Subcutaneous abdominal adipose tissue (tissue), 5 donors: ENCODE measurements at regions not wholly inside any gene's neighbourhood (a gene's known extent, or its start where the extent isn't known, plus 50 kb on each side); places are given as distances from the start of the nearest gene placed in this dataset.
"Not testable (repeated sequence)": the region's sequence is repeated elsewhere in the genome, so short reads cannot be mapped to it uniquely, and the experiment has no call there.

ENCODE experiments used
- H3K27ac ChIP-seq: one replicate; pipeline ENCODE4 v1.7.0; 2013; ENCODE audit warnings: low read depth, mild to moderate bottlenecking, inconsistent platforms, low read length, moderate library complexity
- H3K27me3 ChIP-seq, 5 donors: one replicate each; pipeline ENCODE4 v1.7.0; 2013; ENCODE audit warnings: low read length in 5 of 5, inconsistent platforms in 1 of 5; ENCODE audit not compliant: control insufficient read depth in 5 of 5, insufficient read depth in 4 of 5
- H3K36me3 ChIP-seq, 5 donors: one replicate each; pipeline ENCODE4 v1.7.0; 2013; ENCODE audit warnings: low read length in 5 of 5; ENCODE audit not compliant: control insufficient read depth in 5 of 5, insufficient read depth in 5 of 5
- H3K4me1 ChIP-seq, 5 donors: one replicate each; pipeline ENCODE4 v1.7.0; 2013; ENCODE audit warnings: low read length in 5 of 5, mild to moderate bottlenecking in 3 of 5, moderate library complexity in 1 of 5; ENCODE audit not compliant: control insufficient read depth in 5 of 5, insufficient read depth in 5 of 5
- H3K4me3 ChIP-seq, 5 donors: one replicate each; pipeline ENCODE4 v1.7.0; 2013; ENCODE audit warnings: low read length in 5 of 5, low read depth in 1 of 5
- H3K9ac ChIP-seq, 5 donors: one replicate each; pipeline ENCODE4 v1.7.0; 2013; ENCODE audit warnings: low read length in 5 of 5, mild to moderate bottlenecking in 4 of 5, moderate library complexity in 3 of 5
- H3K9me3 ChIP-seq, 5 donors: one replicate each; pipeline ENCODE4 v1.7.0; 2013; ENCODE audit warnings: low read length in 5 of 5; ENCODE audit not compliant: control insufficient read depth in 5 of 5
- donor health status: healthy.
- donor health status: healthy.
- donor health status: healthy.
- donor health status: healthy.
- donor health status: healthy.

DNA sequence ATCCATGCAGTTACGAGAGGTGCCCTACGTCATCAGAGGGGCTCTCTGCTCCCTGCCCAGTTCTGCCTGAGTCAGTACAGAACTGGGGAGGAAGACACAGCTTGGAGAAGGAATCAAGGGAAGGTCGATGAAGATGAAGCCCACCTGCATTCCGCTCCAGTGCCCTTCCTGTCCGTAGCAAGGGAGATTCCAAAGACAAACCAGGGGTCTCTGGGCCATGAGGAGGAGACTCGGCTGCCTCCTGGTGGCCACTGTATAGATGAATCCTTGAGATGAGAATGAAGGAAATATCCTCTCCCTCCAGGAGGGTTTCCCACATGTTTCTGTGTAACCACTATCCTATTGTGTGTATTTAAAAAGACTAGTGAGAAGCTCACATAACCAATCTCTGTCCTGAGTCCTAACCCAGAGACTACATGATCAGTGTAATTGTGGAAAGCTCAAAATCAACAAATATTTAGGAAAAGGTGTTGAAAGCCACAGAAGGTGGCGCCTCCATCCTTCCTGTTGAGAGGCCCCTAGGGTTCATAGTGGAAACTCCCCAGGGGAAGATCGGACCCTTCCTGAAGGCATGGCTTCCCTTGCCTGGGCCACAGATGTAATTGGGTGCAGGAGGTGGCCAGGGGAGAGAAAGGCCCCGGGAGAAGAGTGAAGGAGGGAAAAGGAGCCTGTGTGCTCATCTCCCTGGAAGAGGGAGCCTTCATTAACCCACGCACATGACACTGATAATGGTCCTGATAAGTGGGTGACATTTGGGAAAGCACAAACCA, 67.0 kb upstream of the LYZL2 start:
- H3K27ac ChIP-seq, H3K36me3 ChIP-seq, H3K9ac ChIP-seq, H3K4me3 ChIP-seq, H3K9me3 ChIP-seq, H3K27me3 ChIP-seq: not testable (repeated sequence)
- H3K4me1 ChIP-seq: peaks cover 0 to 10% (median 0%) of the 10 kb centered on the region in 5 donors

DNA sequence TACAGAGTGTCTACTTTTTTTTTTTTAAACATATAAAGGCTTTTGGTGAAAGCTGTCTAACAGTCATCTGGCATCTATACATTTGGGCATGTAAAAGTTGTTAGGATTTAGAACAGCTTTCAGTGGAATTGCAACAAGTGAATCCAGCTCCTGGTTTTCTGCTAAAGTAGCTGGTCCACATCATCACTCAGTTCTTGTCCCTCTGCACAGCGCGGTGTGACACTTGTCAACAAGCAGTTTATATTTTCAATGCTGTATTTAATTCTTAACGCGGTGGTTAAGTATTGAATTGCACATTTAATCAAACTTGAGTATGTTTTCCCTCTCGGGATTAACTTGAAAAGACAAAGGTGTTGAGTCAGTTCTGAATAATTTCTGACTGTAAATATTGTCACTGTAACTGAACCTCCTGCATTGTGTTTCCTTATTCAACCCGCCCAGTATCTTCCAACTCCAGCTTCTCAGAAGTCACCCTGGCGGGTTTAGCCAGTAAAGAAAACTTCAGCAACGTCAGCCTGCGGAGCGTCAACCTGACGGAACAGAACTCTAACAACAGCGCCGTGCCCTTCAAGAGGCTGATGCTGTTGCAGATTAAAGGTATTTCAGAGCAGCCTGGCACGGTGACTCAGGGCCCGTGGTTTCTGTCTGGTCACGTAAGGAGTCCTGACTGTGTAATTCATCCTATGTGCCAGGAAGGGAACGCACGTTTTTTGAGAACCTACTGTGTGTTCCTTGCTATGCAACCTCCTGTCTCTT, 66.1 kb upstream of the LYZL2 start:
- not testable (repeated sequence) for H3K27ac ChIP-seq, H3K36me3 ChIP-seq, H3K27me3 ChIP-seq, H3K4me3 ChIP-seq, H3K9ac ChIP-seq, H3K9me3 ChIP-seq
- peaks cover 0 to 12% (median 2%) of the 10 kb centered on the region in 5 donors for H3K4me1 ChIP-seq

GRCh38 chr10:30694518-30695228, 65.1 kb upstream of the LYZL2 start:
- Histone ChIP-seq H3K27ac (no peak overlapping the region), H3K4me1 (peaks cover 0 to 12% (median 2%) of the 10 kb centered on the region in 5 donors), H3K4me3 (no peak overlapping the region), H3K36me3 (no peaks in the 10 kb centered on the region), H3K9me3 (no peaks in the 10 kb centered on the region), H3K27me3 (peaks cover 0 to 9% (median 0%) of the 10 kb centered on the region in 5 donors), H3K9ac (no peak overlapping the region)

- peaks cover 0 to 9% (median 0%) of the 10 kb centered on the region in 5 donors for H3K27me3 ChIP-seq
- peaks cover 0 to 12% (median 2%) of the 10 kb centered on the region in 5 donors for H3K4me1 ChIP-seq
- no peaks in the 10 kb centered on the region for H3K36me3 ChIP-seq
- H3K9ac ChIP-seq: peak overlapping the region in 1 of 5 donors; percentile 64
- no peaks in the 10 kb centered on the region for H3K9me3 ChIP-seq
- peak overlapping the region; percentile 34 to 45 (median 40) for H3K4me3 ChIP-seq
- H3K27ac ChIP-seq: peak overlapping the region; percentile 46
Observed at GRCh38 chr10:30691639-30692015, 62.1 kb upstream of the LYZL2 start.

- not testable (repeated sequence) for H3K9ac ChIP-seq, H3K36me3 ChIP-seq, H3K27ac ChIP-seq, H3K9me3 ChIP-seq, H3K27me3 ChIP-seq
- Histone ChIP-seq H3K4me1 (peaks cover 0 to 12% (median 2%) of the 10 kb centered on the region in 5 donors), H3K4me3 (peak overlapping the region in 1 of 5 donors; percentile 40)
Observed at GRCh38 chr10:30690948-30691638, 61.5 kb upstream of the LYZL2 start.

DNA sequence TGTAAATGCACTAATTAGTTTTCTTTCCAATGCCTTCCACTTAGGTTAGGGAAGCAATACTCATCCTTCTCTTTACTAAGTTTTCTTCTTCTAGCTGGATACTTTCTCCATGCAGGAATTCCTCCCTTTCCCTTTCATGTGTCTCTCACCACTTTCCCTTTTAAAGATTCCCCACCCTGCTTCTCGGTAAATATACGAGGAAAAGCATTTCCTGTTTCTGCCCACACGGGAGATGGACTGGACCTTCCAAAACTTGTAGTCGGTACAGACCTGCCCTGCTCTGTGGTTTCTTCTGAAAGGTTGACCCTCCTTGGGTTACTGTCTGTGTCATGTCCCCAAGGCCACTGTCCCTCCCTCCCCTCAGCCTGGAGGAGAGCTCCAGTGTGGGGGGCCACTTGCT, 58.9 kb upstream of the LYZL2 start:
- no peaks in the 10 kb centered on the region for H3K9me3 ChIP-seq
- H3K4me1 ChIP-seq: peaks cover 0 to 12% (median 2%) of the 10 kb centered on the region in 5 donors
- no peak overlapping the region for H3K27ac ChIP-seq
- no peak overlapping the region for H3K4me3 ChIP-seq
- H3K27me3 ChIP-seq: peaks cover 0 to 11% (median 3%) of the 10 kb centered on the region in 5 donors
- H3K9ac ChIP-seq: no peak overlapping the region
- H3K36me3 ChIP-seq: no peaks in the 10 kb centered on the region

DNA sequence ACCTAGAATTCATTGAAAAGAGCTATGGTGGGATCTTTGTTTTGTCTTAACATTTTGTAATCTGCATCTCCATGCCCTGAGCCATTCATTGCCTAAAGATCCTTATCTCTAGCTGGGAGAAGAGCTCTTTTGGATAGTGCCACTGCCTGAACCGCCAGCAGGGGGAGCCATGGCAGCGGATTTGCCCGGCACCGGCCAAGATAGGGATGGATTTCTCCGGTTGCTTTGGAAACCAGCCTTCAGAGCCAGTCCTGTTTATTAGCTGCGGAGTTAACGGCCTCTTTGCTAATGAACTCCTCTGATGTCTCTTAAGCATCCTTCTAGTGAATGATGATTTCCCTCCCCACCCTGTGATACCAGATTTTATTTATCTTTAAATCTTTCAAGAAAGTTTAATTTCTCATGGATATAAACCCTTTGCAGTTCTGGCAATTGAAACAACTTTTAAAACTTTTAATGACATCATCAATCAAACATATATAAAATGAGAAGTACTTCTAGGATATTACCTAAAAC, 58.2 kb upstream of the LYZL2 start:
- no peak overlapping the region for H3K4me3 ChIP-seq
- no peak overlapping the region for H3K27ac ChIP-seq
- H3K9ac ChIP-seq: no peak overlapping the region
- H3K4me1 ChIP-seq: peaks cover 0 to 12% (median 2%) of the 10 kb centered on the region in 5 donors
- H3K27me3 ChIP-seq: peaks cover 0 to 11% (median 3%) of the 10 kb centered on the region in 5 donors
- H3K36me3 ChIP-seq: no peaks in the 10 kb centered on the region
- no peaks in the 10 kb centered on the region for H3K9me3 ChIP-seq

DNA sequence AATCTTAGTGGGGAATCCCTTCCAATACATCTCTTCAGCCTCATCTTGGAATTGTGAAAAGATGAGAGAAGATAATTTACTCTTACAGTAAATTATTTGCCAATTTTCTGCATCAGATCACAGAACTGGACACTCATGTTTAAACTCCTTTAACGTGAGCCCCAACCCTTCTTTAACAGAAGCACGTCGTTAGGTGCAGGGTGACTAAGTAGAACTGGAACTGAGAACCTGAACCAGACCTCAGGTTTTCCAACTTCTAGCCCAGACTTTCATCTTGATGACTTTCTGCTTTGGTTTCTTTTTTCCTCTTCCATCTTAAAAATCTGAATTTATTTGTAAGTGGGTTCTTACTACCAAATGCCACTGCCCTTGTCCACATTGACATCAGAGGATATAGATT, 57.2 kb upstream of the LYZL2 start:
- Histone ChIP-seq H3K4me3 (no peak overlapping the region), H3K36me3 (no peaks in the 10 kb centered on the region), H3K27me3 (peaks cover 0 to 6% (median 2%) of the 10 kb centered on the region in 5 donors), H3K27ac (no peak overlapping the region), H3K4me1 (peaks cover 0 to 6% (median under 1%) of the 10 kb centered on the region in 5 donors), H3K9me3 (no peaks in the 10 kb centered on the region), H3K9ac (no peak overlapping the region)

DNA sequence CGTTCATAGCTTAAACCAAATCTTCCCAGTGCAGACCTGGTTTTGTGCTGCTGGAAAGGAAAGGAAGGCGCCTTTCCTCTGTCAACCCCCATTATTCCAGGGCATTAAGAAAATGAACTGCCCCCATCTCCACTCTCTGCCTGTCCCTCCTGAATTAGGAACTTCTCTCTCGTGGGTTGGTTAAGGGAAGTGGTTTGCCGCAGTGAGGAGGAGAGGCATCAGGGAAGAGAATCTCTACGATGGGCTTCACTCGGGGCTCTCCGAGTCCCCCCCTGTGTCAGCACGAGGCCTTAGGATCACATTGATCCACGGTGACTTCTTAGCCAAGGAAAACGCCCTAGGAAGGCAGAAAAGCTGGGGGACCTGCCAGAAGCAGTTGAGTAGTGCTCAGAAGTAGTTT, 53.9 kb upstream of the LYZL2 start:
- Histone ChIP-seq H3K9ac (no peak overlapping the region), H3K9me3 (peaks cover 0 to 4% (median 0%) of the 10 kb centered on the region in 5 donors), H3K27me3 (peaks cover 0 to 6% (median 0%) of the 10 kb centered on the region in 5 donors), H3K27ac (no peak overlapping the region), H3K36me3 (no peaks in the 10 kb centered on the region), H3K4me3 (no peak overlapping the region), H3K4me1 (no peaks in the 10 kb centered on the region)
